H1 (cell line): ENCODE measurements at regions not wholly inside any gene's neighbourhood (a gene's known extent, or its start where the extent isn't known, plus 50 kb on each side); places are given as distances from the start of the nearest gene placed in this dataset.

ENCODE experiments used
- ASH2L ChIP-seq: fragments of 200-600, 300-600 bp; sonication (generic); IDR thresholded peaks from one replicate; pipeline ENCODE4 v1.7.1; 2017; ENCODE audit warnings: low read length
- HDAC2 ChIP-seq, 2 experiments: fragments of 300-600 bp in 1 of 2; sonication (generic) in 1 of 2; IDR thresholded peaks; 2 replicates each; pipeline ENCODE4 v1.6.1; 2011 to 2012; ENCODE audit warnings: low read depth in 2 of 2, low read length in 2 of 2, mild to moderate bottlenecking in 2 of 2, moderate library complexity in 2 of 2, borderline replicate concordance in 1 of 2, inconsistent platforms in 1 of 2
- KDM1A ChIP-seq: fragments of 200-600, 300-600 bp; sonication (generic); IDR thresholded peaks from 2 replicates; pipeline ENCODE4 v1.7.1; 2016; ENCODE audit warnings: mild to moderate bottlenecking, low read length, borderline replicate concordance
- POLR2A ChIP-seq, 2 experiments: IDR thresholded peaks; 1 replicate in 1 of 2; 2 replicates in 1 of 2; pipeline ENCODE4 v1.6.1; 2011; ENCODE audit warnings: low read depth in 2 of 2, low read length in 2 of 2, mild to moderate bottlenecking in 2 of 2; ENCODE audit errors: control extremely low read depth in 1 of 2
- RFX5 ChIP-seq: IDR thresholded peaks from 2 replicates; pipeline ENCODE4 v1.6.1; 2011; ENCODE audit warnings: low read depth, low read length, improper control_type of control experiment, borderline replicate concordance
- SIX5 ChIP-seq: IDR thresholded peaks from 2 replicates; pipeline ENCODE4 v1.6.1; 2011; ENCODE audit warnings: mild to moderate bottlenecking, low read depth, low read length
- TAF1 ChIP-seq: IDR thresholded peaks from 2 replicates; pipeline ENCODE4 v1.6.1; 2011; ENCODE audit warnings: mild to moderate bottlenecking, low read depth, low read length
- YY1 ChIP-seq: IDR thresholded peaks from 2 replicates; pipeline ENCODE4 v1.6.1; 2011; ENCODE audit warnings: low read depth, mild to moderate bottlenecking, low read length
- TF ChIP-seq, protein P1 (sequence below), 3 experiments: IDR thresholded peaks; 1 replicate in 2 of 3; 2 replicates in 1 of 3; pipeline versions ENCODE4 v1.5.1 to v1.6.1; 2011; ENCODE audit warnings: low read length in 3 of 3, mild to moderate bottlenecking in 3 of 3, inconsistent platforms in 2 of 3, low read depth in 1 of 3, moderate library complexity in 1 of 3; ENCODE audit not compliant: insufficient read depth in 1 of 3; ENCODE audit errors: control extremely low read depth in 1 of 3

DNA sequence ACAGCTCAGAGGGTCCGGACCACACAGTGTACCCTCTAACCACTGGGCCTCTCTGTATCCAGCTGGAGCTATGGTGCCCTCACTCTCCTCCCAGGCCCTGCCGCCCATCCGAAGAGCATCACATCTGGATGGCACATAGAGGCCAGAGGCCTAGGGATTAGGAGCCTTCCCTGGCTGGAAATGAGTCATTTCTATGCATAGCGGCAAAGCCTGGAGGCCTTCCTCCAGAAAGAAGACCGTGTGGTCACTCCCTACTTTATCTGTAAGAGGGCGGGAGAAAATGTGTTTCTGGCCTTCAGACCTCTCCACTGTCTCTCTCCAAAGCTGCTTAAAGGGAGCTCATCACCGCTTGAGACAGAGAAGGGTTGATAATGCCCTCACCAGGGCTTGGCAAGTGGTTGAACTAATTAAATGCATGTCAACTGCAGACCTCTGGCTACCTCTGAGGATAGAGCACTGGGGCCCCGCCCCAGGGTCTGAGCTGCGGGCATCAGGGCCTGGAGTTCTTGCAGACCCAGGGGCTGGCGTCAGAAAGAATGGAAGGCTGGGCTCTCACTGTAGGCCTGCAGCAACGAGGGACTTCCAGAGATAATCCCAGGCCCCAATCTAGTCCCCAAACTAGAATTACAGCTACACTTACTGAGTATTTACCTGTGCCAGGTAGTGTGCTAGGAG lies 122.2 kb downstream of the IRX5 start:
- TF ChIP-seq, protein P1, sequence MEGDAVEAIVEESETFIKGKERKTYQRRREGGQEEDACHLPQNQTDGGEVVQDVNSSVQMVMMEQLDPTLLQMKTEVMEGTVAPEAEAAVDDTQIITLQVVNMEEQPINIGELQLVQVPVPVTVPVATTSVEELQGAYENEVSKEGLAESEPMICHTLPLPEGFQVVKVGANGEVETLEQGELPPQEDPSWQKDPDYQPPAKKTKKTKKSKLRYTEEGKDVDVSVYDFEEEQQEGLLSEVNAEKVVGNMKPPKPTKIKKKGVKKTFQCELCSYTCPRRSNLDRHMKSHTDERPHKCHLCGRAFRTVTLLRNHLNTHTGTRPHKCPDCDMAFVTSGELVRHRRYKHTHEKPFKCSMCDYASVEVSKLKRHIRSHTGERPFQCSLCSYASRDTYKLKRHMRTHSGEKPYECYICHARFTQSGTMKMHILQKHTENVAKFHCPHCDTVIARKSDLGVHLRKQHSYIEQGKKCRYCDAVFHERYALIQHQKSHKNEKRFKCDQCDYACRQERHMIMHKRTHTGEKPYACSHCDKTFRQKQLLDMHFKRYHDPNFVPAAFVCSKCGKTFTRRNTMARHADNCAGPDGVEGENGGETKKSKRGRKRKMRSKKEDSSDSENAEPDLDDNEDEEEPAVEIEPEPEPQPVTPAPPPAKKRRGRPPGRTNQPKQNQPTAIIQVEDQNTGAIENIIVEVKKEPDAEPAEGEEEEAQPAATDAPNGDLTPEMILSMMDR (IDR thresholded peaks at IDR 0.05; ENCODE audit: control extremely low read depth in 1 of 3, insufficient read depth in 1 of 3, low read depth in 1 of 3, low read length in 3 of 3): no peak
- no peak for TF ChIP-seq HDAC2 (IDR thresholded peaks at IDR 0.05; ENCODE audit: borderline replicate concordance in 1 of 2, low read depth in 2 of 2, low read length in 2 of 2)
- no peak for TF ChIP-seq KDM1A
- no peak for TF ChIP-seq TAF1
- TF ChIP-seq SIX5: no peak
- TF ChIP-seq RFX5: no peak
- no peak for TF ChIP-seq ASH2L
- TF ChIP-seq POLR2A (IDR thresholded peaks at IDR 0.05; ENCODE audit: control extremely low read depth in 1 of 2, low read depth in 2 of 2, low read length in 2 of 2): no peak
- TF ChIP-seq YY1: no peak
